ENCODE measurements at regions not wholly inside any gene's neighbourhood (a gene's known extent, or its start where the extent isn't known, plus 50 kb on each side); places are given as distances from the start of the nearest gene placed in this dataset.

DNA sequence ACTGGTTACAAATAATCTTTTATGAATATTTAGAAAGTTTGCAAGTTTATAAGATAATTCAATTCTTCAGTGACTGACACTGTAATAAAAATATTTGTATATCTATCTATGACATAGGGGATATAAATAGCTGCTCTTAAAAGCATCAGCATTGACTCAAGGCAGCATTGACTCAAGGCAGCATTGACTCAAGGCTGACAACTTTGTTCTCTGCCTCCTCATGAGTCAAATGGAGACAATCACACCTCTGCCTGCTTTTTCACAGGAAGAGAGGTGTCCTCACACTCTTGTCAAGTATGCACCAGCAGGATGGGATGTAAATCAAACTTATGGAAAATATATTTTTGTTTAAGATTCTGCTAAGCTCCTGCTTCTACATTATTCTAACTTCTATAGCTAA, 1173.1 kb downstream of the NSUN3 start:
- TF ChIP-seq, protein P1, sequence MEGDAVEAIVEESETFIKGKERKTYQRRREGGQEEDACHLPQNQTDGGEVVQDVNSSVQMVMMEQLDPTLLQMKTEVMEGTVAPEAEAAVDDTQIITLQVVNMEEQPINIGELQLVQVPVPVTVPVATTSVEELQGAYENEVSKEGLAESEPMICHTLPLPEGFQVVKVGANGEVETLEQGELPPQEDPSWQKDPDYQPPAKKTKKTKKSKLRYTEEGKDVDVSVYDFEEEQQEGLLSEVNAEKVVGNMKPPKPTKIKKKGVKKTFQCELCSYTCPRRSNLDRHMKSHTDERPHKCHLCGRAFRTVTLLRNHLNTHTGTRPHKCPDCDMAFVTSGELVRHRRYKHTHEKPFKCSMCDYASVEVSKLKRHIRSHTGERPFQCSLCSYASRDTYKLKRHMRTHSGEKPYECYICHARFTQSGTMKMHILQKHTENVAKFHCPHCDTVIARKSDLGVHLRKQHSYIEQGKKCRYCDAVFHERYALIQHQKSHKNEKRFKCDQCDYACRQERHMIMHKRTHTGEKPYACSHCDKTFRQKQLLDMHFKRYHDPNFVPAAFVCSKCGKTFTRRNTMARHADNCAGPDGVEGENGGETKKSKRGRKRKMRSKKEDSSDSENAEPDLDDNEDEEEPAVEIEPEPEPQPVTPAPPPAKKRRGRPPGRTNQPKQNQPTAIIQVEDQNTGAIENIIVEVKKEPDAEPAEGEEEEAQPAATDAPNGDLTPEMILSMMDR (conservative IDR thresholded peaks at IDR 0.05 in 1 of 2, IDR thresholded peaks at IDR 0.05 in 1 of 2; ENCODE audit: extremely low read depth in 1 of 2, insufficient read depth in 1 of 2, low read depth in 1 of 2, low read length in 2 of 2) = no peak
- TF ChIP-seq EZH2 (IDR thresholded peaks at IDR 0.05; ENCODE audit: borderline replicate concordance, low read length) = no peak

Data from mammary epithelial cell (primary cell).